Epithelial cell of esophagus (primary cell): ENCODE measurements at regions not wholly inside any gene's neighbourhood (a gene's known extent, or its start where the extent isn't known, plus 50 kb on each side); places are given as distances from the start of the nearest gene placed in this dataset.

Experiments used
- DNase-seq: peaks from one replicate; pipeline ENCODE4 v3.0.0; 2010; ENCODE audit warnings: low read depth
- H3K4me3 ChIP-seq: 2 replicates; pipeline ENCODE4 v1.5.1; 2011; ENCODE audit warnings: mild to moderate bottlenecking, low read length, control low read depth
- CTCF ChIP-seq: IDR thresholded peaks from 2 replicates; pipeline ENCODE4 v1.5.1; 2011; ENCODE audit warnings: low read depth, mild to moderate bottlenecking, low read length, control low read depth, inconsistent platforms; ENCODE audit not compliant: insufficient read depth; ENCODE audit errors: missing control alignments

- H3K4me3 ChIP-seq = no peak overlapping the region
- DNase-seq = no peak
- no peak for TF ChIP-seq CTCF
These were observed 1067.9 kb downstream of the BCL11B start for GRCh38 chr14:98204139-98204538.

- DNase-seq = no peak
- no peak overlapping the region for H3K4me3 ChIP-seq
- TF ChIP-seq CTCF = no peak
These were observed 1064.6 kb downstream of the BCL11B start for GRCh38 chr14:98207415-98207814.

GRCh38 chr14:98208211-98208611 lies 1063.8 kb downstream of the BCL11B start:
- DNase-seq = no peak
- no peak overlapping the region for H3K4me3 ChIP-seq
- no peak for TF ChIP-seq CTCF

- H3K4me3 ChIP-seq = no peak overlapping the region
- no peak for TF ChIP-seq CTCF
- DNase-seq = no peak
These were observed 1063.1 kb downstream of the BCL11B start for GRCh38 chr14:98208943-98209342.

GRCh38 chr14:98210045-98210672 lies 1061.8 kb downstream of the BCL11B start:
- no peak for TF ChIP-seq CTCF
- DNase-seq = no peak
- H3K4me3 ChIP-seq = no peak overlapping the region

GRCh38 chr14:98217530-98217929 lies 1054.5 kb downstream of the BCL11B start:
- no peak for DNase-seq
- H3K4me3 ChIP-seq = no peak overlapping the region
- TF ChIP-seq CTCF = no peak

- TF ChIP-seq CTCF = no peak
- no peak overlapping the region for H3K4me3 ChIP-seq
- DNase-seq = no peak
These were observed 1053.8 kb downstream of the BCL11B start for GRCh38 chr14:98218218-98218617.
